GM12891 (cell line): ENCODE measurements at regions not wholly inside any gene's neighbourhood (a gene's known extent, or its start where the extent isn't known, plus 50 kb on each side); places are given as distances from the start of the nearest gene placed in this dataset.

ENCODE experiments used
- DNase-seq: peaks from one replicate; pipeline ENCODE4 v3.0.0; 2011; ENCODE audit warnings: low spot score; ENCODE audit not compliant: insufficient read length
- FAIRE-seq: peaks from 2 replicates; lab custom pipeline; 2011; peaks lifted over from hg19 to GRCh38; lab: Jason Lieb, UNC
- PAX5 ChIP-seq: IDR thresholded peaks from 2 replicates; pipeline ENCODE4 v1.6.1; 2011; ENCODE audit warnings: low read length, moderate library complexity, mild to moderate bottlenecking; ENCODE audit not compliant: insufficient read depth, severe bottlenecking
- POLR2A ChIP-seq: IDR thresholded peaks from 2 replicates; pipeline ENCODE4 v1.6.1; 2011; ENCODE audit warnings: low read depth, low read length, control low read depth
- POLR2AphosphoS5 ChIP-seq: IDR thresholded peaks from 2 replicates; pipeline ENCODE4 v1.6.1; 2011; ENCODE audit warnings: low read depth, low read length, control low read depth
- POU2F2 ChIP-seq: IDR thresholded peaks from 2 replicates; pipeline ENCODE4 v1.6.1; 2011; ENCODE audit warnings: low read depth, mild to moderate bottlenecking, control low read depth, low read length, moderate library complexity
- SPI1 ChIP-seq: IDR thresholded peaks from 2 replicates; pipeline ENCODE4 v1.6.1; 2011; ENCODE audit warnings: low read depth, low read length, control low read depth
- TAF1 ChIP-seq: IDR thresholded peaks from 2 replicates; pipeline ENCODE4 v1.6.1; 2011; ENCODE audit warnings: low read depth, low read length, control low read depth

GRCh38 chr21:19987671-19988070 lies 1010.5 kb upstream of the NCAM2 start:
- TF ChIP-seq POLR2A (no peak), POU2F2 (no peak), POLR2AphosphoS5 (no peak), SPI1 (no peak), TAF1 (no peak), PAX5 (no peak)
- no peak for FAIRE-seq
- no peak for DNase-seq

GRCh38 chr21:19992540-19992939 lies 1005.7 kb upstream of the NCAM2 start:
- DNase-seq (no peak), FAIRE-seq (no peak)
- no peak for TF ChIP-seq POLR2AphosphoS5
- no peak for TF ChIP-seq PAX5
- TF ChIP-seq TAF1, result no peak
- TF ChIP-seq POLR2A, result no peak
- no peak for TF ChIP-seq POU2F2

GRCh38 chr21:19993268-19993667 lies 1004.9 kb upstream of the NCAM2 start:
- DNase-seq (no peak), FAIRE-seq (no peak)
- TF ChIP-seq TAF1, result no peak
- no peak for TF ChIP-seq SPI1
- no peak for TF ChIP-seq POLR2A
- no peak for TF ChIP-seq PAX5
- no peak for TF ChIP-seq POLR2AphosphoS5
- TF ChIP-seq POU2F2, result no peak

GRCh38 chr21:19995253-19995652 lies 1003.0 kb upstream of the NCAM2 start:
- TF ChIP-seq POU2F2 (no peak), POLR2A (no peak), TAF1 (no peak), SPI1 (no peak), POLR2AphosphoS5 (no peak), PAX5 (no peak)
- no peak for FAIRE-seq
- no peak for DNase-seq

- TF ChIP-seq SPI1 (no peak), POLR2AphosphoS5 (no peak), TAF1 (no peak), PAX5 (no peak), POLR2A (no peak), POU2F2 (no peak)
Observed at GRCh38 chr21:19998453-19998852, 999.8 kb upstream of the NCAM2 start.

GRCh38 chr21:19999369-20000272 lies 998.6 kb upstream of the NCAM2 start:
- FAIRE-seq, result no peak
- no peak for DNase-seq

More at GRCh38 chr21:19998453-19998852, 999.8 kb upstream of the NCAM2 start:
- FAIRE-seq (no peak), DNase-seq (no peak)

GRCh38 chr21:20004367-20004766 lies 993.8 kb upstream of the NCAM2 start:
- DNase-seq (no peak), FAIRE-seq (no peak)
- TF ChIP-seq POU2F2, result no peak
- no peak for TF ChIP-seq TAF1
- no peak for TF ChIP-seq PAX5
- TF ChIP-seq POLR2AphosphoS5, result no peak
- TF ChIP-seq POLR2A, result no peak
- TF ChIP-seq SPI1, result no peak

More at GRCh38 chr21:19999369-20000272, 998.6 kb upstream of the NCAM2 start:
- TF ChIP-seq SPI1 (0 out of 2 replicates have a peak, but pooled peaks have one; percentile 33), POLR2AphosphoS5 (no peak)

GRCh38 chr21:20010691-20011200 lies 987.5 kb upstream of the NCAM2 start:
- DNase-seq (no peak), FAIRE-seq (no peak)
- TF ChIP-seq PAX5 (no peak), POLR2A (no peak), SPI1 (no peak), POLR2AphosphoS5 (no peak), POU2F2 (no peak), TAF1 (no peak)

- FAIRE-seq, result no peak
- no peak for DNase-seq
Observed at GRCh38 chr21:20013851-20014250, 984.4 kb upstream of the NCAM2 start.

More at GRCh38 chr21:20013851-20014250, 984.4 kb upstream of the NCAM2 start:
- no peak for TF ChIP-seq SPI1
- TF ChIP-seq POLR2A, result no peak
- no peak for TF ChIP-seq POLR2AphosphoS5
- TF ChIP-seq TAF1, result no peak
- no peak for TF ChIP-seq PAX5
- no peak for TF ChIP-seq POU2F2
